Heart left ventricle (tissue), 13 donors: ENCODE measurements at regions not wholly inside any gene's neighbourhood (a gene's known extent, or its start where the extent isn't known, plus 50 kb on each side); places are given as distances from the start of the nearest gene placed in this dataset.

ENCODE experiments used
- CTCF ChIP-seq, 12 donors: fragments of 200-600 bp; sonication (generic) in 4 of 12; IDR thresholded peaks; one replicate each; pipeline versions ENCODE4 v1.5.0 to v1.8.0; 2018 to 2022; ENCODE audit warnings: antibody characterized with exemption in 12 of 12, mild to moderate bottlenecking in 5 of 12
- POLR2A ChIP-seq, 2 donors: fragments of 450-650 bp; IDR thresholded peaks; one replicate each; pipeline ENCODE4 v1.6.1; 2017; ENCODE audit warnings: antibody characterized with exemption in 2 of 2, mild to moderate bottlenecking in 2 of 2, moderate library complexity in 2 of 2
- donor health status: ischemic (EF 13 %, LVEDD 7.1; RV severe dilation, severe dysfunction).
- donor health status: DM: no; HTN: yes; CAD: no.
- donor health status: DM: no; HTN: no; CAD: no.
- donor health status: ischemic (EF 25% LVEDD 6.9; RV normal size, moderate dysfunction).
- donor health status: ischemic (EF 25% LVEDD 5.7; RV mildly dilated, moderate dysfunction).
- donor health status: ischemic (EF 35%, LVEDD 5.7; RV mildly dilated, moderate dysfunction).
- donor health status: nonischemic (EF 11% LVEDD 7.7; RV severe dilation, severe dysfunction).
- donor health status: DM: yes; HTN: yes; CAD: no.
- donor health status: PGD.
- donor health status: ischemic (EF 29% LVEDD 5.4; RV normal size, mild dysfunction).
- donor health status: nonischemic (EF 23%, LVEDD 6.1; RV moderate dilation, normal function).

GRCh38 chr19:30620354-30620753, 248.2 kb downstream of the ZNF536 start:
- no peak for TF ChIP-seq CTCF (IDR thresholded peaks at IDR 0.05)
- no peak for TF ChIP-seq POLR2A (IDR thresholded peaks at IDR 0.05)
